LoVo (cell line): ENCODE measurements at regions not wholly inside any gene's neighbourhood (a gene's known extent, or its start where the extent isn't known, plus 50 kb on each side); places are given as distances from the start of the nearest gene placed in this dataset.

Experiments
- DNase-seq: peaks from one replicate; pipeline ENCODE4 v3.0.0-alpha.2; 2016; ENCODE audit warnings: low spot score

DNA sequence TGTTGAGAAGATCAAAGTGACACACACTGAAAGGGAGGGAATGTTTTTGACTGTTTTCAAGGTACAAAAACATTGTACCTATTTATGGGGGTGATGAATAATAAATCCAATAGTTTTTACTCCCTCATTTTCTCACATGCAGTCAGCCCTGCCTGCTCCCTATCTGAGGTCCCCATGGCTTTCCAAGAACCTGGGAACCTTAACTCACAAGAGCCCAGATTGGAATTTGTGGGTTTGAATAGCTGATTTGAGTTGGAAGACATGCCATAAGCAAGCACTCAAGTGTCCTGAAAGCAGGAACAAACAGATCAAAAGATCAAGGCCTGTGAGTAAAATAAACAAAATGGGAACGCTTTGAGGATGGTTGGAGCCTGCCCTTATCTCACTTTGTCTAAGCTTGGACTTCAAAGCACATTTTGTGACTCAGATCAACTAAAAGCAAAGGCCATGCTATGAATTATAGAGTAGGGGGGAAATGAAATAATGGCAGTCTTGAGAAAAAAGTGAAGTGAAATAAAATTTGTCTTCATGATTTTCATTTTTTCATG, 136.6 kb downstream of the LYPLAL1 start:
- DNase-seq, result peak; percentile 33

DNA sequence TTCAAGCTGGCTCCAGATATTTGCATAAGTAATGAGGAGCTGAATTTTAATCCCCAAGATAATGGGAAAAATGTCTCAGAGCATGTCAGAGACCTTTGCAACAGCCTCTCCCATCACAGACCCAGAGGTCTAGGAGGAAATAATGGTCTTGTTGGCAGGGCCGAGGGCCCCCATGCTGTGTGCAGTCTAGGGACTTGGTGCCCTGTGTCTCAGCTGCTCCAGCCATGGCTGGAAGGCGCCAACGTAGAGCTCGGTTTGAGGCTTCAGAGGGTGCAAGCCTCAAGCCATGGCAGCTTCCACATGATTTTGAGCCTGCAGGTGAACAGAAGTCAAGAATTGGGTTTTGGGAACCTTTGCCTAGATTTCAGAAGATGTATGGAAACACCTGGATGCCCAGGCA, 134.7 kb downstream of the LYPLAL1 start:
- no peak for DNase-seq

DNA sequence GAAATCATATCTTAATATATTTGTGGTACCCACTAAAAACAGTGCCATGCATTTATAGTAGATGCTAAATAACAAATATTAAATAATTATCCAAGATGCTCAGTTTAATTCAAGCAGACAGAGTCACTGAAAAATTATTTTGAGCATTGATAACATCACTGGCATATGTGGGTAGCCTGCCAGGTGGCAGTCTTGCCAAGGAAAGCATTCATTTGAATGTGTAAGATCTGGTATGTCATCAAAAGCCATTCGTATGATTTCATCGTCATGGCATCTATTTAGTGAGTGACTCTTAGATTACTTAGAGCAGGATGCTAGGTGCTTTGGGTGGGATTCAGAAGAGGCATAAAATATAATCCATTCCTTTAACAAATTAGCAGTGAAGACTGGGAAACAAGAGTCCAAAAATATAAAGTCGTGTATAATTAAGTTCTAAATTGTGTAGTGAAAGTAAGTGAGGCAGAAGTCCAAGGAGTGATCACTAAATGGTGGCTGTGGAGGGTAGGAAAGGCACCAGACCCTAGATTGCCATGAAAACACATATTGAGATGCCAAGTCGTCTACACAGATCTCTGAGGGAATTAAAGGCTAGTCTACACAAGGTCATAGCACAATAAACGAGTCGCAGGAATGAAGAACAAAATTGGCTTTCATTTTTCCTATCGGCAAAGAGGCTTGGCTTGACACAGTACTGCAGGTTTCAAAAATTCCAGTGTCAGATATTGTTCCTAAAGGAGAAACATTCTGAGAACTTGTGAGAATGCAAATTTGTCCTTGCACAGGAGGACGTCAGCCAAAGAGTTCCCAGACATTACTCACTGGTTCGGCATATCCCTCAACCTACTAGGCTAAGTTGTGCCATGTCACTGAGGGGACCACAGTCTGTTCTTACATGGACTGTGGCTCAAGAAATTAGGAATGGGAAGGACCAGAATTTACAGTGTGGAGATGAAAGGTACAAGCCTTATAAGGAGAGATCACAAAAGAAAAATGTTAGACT, 130.8 kb downstream of the LYPLAL1 start:
- peak; percentile 26 for DNase-seq

DNA sequence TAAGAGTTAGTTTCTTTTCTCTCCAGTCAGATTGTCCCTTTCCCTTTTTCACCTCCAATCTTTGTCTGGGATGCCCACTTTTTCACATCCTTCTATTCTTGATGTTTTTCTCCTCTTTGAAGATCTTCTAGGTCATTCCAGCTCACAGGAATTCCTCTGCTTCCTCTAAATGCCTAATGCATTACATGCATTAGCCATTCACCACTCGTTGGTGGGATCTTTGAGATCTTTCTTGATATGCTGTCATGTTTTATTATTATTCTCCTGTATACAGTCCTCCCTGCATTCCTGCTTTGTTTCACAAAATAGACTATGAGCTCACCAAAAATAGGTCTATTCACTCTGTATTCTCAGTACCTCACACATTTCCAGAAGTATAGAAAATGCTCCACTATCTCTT, 129.0 kb downstream of the LYPLAL1 start:
- DNase-seq, result no peak

DNA sequence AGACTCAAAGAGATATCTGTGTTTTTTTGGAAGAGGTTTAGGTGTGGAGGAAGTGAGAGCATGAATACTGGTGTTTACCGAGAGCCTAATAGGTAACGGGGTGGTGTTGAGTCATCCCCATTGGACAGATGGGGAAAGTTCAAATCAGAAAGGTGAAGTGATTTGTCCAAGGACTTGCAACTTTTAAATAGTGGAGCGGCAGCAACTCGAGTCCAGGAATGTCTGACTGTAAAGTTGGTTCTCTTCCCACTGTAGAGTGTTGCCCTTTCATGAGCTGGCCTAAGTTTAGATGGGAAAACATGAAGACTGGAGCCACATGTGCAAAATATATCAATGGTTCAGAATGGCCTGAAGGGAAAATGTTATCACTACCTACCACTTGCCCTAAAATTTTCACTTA, 125.7 kb downstream of the LYPLAL1 start:
- no peak for DNase-seq

DNA sequence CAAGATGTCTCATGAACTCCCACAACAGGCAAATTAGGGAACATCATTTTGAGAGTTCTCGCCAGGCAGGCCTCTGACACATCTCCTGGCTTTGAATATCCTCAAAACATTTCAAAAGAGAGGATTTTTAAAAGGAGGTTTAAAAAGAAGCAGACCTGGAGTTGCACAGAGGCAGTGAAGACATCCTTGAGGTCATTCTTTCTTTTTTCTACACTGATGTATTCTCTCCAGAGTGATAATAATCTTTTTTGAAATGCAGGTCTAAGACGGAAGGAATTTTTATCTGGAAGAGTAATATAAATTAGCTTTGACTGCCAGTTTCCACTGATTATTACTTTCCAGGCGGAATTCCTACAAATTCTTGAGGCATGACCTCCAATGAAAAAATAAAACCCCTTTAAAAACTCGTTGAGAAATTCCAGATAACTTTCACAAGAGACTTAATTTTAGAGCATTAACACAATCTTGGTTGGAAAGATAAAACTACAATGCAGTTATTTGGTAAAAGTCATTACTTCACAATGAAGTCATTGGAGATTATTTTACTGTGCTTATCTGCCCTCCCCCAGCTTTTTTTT, 125.0 kb downstream of the LYPLAL1 start:
- no peak for DNase-seq

DNA sequence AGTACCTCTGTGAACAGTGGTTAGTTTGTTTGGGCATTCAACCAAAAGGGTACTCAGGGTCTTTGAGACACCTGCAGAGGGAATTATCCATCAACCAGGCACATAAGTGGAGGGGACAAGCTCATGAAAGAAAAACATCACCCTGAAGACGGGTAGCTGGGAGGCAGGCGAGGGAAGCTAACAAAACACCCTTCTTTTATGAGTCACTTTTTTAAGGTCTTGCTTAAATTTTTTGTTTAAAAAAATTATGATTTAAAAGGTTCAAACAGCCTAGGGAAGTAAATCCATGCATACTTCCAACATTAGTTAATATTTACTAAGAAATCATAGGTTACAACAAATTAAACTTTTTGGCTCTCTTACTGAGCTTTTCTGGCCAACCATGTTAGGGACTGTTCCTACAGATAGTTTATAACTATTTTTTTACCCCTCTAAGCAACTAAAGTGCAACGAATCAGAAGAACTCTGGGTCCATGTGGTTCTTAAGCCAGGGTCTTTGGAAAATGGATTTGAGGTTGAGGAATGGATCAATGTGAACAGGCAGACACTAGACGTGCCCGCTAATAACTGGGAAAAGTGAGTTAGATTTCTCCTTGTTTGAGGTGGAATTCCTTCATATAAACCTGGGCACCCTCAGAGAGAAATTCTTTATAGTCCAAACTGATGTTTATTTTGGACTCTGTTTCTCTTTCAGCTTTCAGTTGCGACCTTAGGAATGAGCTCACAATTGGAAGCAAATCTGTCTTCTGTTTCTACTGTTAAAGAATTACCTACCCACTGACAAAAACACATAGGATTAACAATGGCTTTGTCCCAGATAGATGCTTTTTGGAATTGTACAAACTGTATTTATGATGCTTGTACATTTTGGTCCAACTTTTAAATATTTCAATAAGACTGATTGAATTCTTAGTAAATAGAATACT, 123.0 kb downstream of the LYPLAL1 start:
- DNase-seq, result no peak

DNA sequence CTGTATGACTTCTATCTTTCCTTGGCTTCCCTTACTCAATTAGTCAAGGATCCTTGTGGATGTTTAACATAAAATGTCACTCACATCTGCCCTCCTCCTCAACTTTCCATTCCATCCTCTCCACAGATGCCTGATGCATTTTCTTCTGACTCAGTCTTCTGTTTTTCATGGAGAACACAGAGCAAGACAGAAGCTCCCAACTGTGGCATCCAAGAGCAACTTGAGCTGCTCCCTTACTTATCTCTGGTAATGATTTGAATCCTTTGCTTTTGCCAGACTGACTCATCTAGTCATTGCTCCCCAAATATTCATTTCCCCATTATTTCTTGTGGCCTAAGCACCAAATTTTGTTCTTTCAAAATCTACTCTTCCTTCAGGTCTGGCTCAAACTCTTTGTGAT, 120.6 kb downstream of the LYPLAL1 start:
- no peak for DNase-seq

DNA sequence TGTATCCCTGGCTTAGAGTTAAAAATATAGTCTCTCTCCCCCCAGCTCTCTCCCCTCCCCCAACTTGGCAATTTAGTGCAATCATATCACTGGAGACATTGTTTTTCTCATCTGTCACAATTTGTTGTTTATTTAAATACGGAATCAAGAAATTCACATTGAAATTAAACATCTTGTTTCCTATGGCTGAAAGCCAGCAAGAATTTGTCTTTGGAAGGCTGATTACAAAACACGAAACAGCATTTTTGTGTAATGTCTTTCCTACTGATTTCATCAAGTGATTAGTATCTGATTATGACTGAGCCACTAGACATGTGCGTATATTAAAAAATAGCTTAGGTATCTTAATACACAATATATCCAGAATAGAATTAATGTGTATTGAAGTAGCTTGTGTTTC, 119.7 kb downstream of the LYPLAL1 start:
- DNase-seq, result no peak

DNA sequence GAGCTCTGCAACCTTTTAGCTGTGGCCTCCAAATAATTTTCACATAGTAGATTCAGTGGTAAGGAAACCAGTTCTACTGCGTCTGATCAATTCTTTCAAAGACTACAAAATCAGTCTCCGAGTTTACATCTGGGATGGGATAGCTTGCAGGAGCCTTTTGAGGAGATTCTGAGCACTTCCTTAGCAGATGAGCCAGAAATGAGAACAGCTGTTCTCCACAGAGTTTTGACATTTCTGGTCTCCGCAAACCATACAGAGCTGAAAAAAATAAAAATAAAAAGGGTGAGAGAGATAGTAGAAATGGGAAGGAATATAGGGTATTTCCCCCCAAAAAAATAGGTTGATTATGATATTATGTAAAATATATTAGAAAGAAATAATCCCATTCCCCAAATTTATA, 119.3 kb downstream of the LYPLAL1 start:
- no peak for DNase-seq

DNA sequence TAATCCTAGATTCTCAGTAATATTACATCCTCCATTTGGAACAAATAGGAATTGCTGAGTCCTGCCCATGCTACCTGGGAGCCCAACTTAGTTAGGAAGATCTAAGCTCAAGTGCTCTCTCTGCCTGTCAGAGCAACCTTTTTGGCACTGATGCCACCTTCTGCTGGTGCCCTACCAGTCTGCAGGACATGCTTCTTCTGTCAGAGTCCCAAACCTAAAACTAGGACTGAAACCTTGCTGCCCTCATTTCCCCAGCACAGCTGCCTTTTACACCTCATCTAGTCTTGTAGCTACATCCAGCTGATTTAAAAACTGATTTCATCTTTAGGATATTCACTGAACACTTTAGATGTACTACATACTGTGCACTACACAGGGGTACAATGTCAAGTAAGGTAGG, 118.7 kb downstream of the LYPLAL1 start:
- no peak for DNase-seq

DNA sequence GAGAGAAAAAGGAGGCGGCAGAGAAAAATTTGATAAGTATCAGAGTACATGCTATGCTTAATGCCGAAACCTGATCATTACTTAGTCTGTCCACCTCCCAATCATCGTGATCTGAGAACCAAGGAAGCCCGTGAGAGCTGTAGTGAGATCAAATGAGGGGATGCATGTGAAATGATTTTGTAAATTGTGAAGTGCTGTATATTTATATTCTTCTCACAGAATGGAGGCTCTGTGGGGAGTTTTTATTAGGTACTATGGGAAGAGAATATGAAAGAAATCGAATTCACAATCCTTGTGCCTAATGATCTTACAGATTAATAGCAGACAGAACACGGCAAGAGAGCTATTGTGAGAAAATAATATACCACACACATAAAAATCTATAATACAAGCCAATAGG, 115.5 kb downstream of the LYPLAL1 start:
- no peak for DNase-seq

DNA sequence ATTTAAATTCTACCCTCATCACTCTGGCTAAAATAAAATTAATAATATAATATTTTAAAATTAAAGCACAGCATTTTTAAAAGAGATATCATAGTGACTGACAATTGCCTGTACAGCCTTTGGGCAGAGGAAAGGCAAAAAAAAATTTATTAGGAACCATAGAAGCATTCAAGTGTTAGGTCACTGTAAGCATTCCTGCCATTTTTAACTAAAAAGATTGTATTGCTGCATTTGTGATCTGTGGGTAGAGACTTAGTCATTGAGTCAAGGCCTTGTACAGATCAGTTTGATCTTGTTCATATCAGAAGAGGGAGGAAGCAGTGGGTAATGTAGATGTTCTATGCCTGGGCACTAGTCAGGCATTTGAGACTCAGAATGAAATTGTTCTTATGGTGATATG, 109.9 kb downstream of the LYPLAL1 start:
- no peak for DNase-seq

DNA sequence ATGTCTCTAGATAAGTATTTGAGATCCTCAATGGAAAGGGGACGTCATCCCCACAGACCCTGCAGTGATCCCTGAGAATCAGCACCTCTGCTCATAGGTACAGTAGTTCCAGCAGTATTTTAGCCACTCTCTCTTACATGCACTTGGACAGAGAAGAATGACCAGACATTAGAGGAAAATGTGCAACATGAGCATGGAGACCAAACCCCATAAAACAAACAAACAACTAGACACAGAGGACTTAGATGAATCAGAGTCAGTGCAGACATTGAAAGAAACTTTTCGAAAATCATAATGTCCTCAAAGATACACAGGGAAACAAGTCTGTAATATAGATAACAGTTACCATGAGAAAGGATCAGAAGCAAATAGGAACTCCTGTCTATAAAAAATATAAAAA, 108.2 kb downstream of the LYPLAL1 start:
- no peak for DNase-seq

DNA sequence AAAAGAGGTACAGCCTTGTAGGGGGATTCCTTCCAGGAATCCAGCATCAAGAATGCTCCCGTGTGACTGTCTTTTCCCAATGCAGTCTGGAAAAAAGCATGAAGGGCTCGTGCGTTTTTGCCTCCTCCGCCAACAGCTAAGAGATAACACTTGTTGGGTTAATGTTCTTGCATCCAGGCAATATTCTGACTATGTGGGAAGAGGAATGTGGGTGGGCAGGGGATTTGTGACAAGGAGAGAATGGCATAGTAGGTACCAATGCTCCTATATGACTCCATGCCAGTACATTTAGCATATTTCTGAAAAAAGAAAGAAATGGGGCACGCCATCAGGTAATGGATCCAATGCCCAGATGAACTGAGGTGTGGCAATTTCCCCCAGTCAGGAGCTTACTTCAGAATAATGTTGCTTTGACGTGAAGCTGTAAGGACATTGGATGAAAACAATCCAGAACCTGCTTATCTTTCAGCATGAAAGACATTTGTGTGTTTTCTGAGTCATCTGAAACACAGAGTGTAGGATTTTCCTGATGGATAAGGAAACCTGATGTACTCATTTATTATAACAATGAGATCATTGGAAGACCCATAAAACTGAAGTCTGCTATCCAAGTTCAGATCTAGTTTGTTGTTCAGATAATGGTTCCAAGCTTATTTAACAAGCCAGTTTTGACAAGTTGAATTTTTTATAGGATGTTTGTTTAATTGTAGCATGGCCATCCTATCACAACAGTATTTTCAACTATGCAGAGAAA, 105.5 kb downstream of the LYPLAL1 start:
- no peak for DNase-seq

DNA sequence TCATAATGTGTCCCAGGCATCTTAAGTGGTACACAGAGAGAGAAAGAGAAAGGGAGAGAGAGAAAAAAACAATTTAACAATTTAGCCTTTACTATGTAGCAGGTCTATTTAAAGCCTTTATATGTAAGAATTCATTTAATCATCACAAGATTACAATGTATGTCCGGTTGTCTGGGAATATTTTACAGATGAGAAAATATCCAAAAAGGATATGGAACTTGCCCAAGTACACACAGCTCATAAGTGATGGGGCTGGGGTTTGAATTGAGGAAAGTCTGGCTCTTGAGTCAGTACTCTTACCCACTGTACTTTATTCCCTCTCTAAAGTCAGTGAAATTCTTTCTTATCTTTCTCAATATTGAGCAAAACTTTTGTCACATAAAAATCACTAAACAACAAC, 104.6 kb downstream of the LYPLAL1 start:
- DNase-seq, result no peak

DNA sequence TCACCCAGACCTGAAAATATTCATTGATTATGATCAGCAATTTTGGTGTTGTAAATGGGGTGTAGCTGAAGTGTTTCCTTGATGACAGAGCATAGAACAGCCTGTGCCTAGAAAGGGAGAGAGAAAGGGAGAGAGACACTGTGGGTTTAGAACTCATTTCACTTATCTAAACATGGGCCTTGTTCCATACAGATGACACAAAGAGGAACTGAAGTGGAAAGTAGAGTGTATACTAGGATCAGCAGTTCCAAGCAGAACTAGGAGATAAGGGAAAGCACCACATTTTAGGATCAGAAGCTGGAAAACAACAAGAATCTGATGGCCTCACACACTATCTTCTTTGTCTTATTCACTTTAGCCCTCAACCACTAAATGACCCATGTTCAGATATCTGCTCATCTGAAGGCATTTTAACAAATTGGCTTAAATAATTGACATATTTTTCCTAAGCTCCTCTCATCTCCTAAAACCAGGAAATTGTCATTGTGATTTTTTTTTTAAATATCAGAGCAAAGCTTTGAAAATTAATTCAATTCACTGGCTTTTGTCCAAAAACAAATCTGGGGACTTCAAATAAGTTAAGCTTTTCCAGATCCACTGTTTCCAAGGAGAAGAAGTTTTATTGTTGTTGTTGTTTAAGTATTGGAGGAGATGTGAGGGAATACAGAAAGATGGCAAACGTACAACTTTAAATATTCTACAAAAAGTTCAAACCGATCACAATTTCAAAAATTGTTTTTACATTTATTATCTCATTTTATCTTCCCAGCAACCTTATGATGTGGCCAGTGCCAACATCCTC, 103.8 kb downstream of the LYPLAL1 start:
- no peak for DNase-seq

DNA sequence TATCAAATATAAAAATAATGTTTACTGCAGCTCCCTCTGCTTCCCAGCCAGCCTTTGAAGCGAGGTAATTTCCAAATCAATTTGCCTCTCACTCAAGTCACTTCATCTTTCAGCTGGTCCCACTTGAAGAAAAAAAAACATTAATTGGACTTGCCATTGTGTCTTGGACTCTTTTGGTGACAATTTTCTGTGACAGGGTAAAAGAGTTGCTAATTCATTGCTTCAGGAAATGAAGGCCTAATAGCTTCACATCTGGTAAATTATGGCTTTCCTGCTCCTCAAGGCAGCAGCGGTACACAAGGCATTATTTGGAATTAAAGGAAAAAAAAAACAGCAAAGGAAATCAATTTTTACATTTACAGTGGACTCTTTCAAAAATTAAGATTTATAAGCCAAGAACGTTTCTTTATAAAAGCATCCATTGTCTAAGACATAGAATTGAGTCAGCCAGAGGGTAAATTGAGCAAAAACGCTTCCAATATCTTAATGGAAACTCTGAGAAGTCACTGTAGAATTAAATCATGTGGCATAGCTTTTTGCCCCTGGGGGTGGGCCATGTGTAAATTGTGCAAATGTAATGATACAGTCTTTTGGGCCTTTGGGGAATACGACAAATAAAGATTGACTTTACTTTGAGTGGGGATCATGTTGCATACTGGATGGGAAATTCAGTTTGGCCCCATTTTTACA, 102.5 kb downstream of the LYPLAL1 start:
- DNase-seq, result no peak

DNA sequence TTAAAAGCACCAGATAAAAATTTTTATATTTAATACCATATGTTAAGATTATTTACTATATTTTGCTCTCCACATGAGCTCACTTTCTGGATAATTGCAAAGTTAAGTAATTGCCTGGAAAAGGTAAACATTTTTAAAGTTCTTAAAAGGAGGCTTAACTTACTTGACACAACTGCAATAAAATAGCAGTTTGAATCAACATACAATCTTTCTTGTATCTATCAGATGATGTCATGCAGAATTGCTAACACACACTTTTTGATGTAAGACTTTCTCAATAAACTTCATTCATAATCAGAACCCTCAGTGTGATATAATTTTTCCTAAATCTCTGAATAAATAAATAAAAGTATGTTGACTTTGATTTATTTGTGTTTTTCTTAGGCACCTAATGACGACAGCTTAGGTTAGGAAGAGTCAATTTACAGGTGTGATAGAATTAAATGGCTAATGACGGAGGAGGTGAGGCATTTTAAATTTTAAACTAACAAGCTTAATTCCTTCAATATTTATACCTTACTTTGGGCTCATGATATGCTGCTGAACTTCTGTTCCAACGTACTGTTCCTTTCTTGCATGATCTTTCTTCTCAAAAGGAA, 99.5 kb downstream of the LYPLAL1 start:
- DNase-seq, result no peak
